HUES64 (cell line): ENCODE measurements at regions not wholly inside any gene's neighbourhood (a gene's known extent, or its start where the extent isn't known, plus 50 kb on each side); places are given as distances from the start of the nearest gene placed in this dataset.

ENCODE experiments used
- H3K27ac ChIP-seq: 2 replicates; pipeline ENCODE4 v1.7.0; 2013; ENCODE audit warnings: low read depth, low read length, inconsistent platforms
- H3K27me3 ChIP-seq: 2 replicates; pipeline ENCODE4 v1.6.1; 2013; ENCODE audit warnings: mild to moderate bottlenecking, low read length; ENCODE audit not compliant: insufficient read depth
- H3K36me3 ChIP-seq: 2 replicates; pipeline ENCODE4 v1.6.1; 2013; ENCODE audit warnings: mild to moderate bottlenecking, low read length; ENCODE audit not compliant: insufficient read depth
- H3K4me1 ChIP-seq: 2 replicates; pipeline ENCODE4 v1.6.1; 2013; ENCODE audit warnings: mild to moderate bottlenecking, low read length, moderate library complexity; ENCODE audit not compliant: insufficient read depth
- H3K4me3 ChIP-seq: 2 replicates; pipeline ENCODE4 v1.5.1; 2013; ENCODE audit warnings: mild to moderate bottlenecking, low read length, moderate library complexity
- H3K9ac ChIP-seq: 2 replicates; pipeline ENCODE4 v1.6.1; 2013; ENCODE audit warnings: mild to moderate bottlenecking, low read depth, low read length
- H3K9me3 ChIP-seq: 2 replicates; pipeline ENCODE4 v1.6.1; 2013; ENCODE audit warnings: low read depth, low read length; ENCODE audit not compliant: insufficient read depth
- WGBS: fragments of 150-250, 120-280 bp; methylation state at CpG from one replicate; pipeline ENCODE4 v1.1.7; 2013; ENCODE audit warnings: missing lambda C conversion rate; 5-methylcytosine and 5-hydroxymethylcytosine counted together

GRCh38 chr5:67506241-67506640, 309.6 kb upstream of the CD180 start:
- H3K9ac ChIP-seq = no peak overlapping the region
- H3K27ac ChIP-seq = no peak overlapping the region
- no peaks in the 10 kb centered on the region for H3K27me3 ChIP-seq
- 100% methylated on average over 2 of the region's 2 CpGs for WGBS
- no peaks in the 10 kb centered on the region for H3K4me1 ChIP-seq
- H3K36me3 ChIP-seq = no peaks in the 10 kb centered on the region
- no peak overlapping the region for H3K4me3 ChIP-seq
- no peaks in the 10 kb centered on the region for H3K9me3 ChIP-seq

- no peak overlapping the region for H3K4me3 ChIP-seq
- no peak overlapping the region for H3K27ac ChIP-seq
- no peak overlapping the region for H3K9ac ChIP-seq
- no peaks in the 10 kb centered on the region for H3K36me3 ChIP-seq
- H3K9me3 ChIP-seq = peaks cover 10% of the 10 kb centered on the region; the same call in 1 of the 2 replicates
- WGBS = 97% methylated on average over 1 of the region's 1 CpG
- H3K27me3 ChIP-seq = no peaks in the 10 kb centered on the region
- H3K4me1 ChIP-seq = no peaks in the 10 kb centered on the region
These were observed 306.4 kb upstream of the CD180 start for GRCh38 chr5:67502951-67503350.

GRCh38 chr5:67496051-67496450, 299.5 kb upstream of the CD180 start:
- peaks cover 10% of the 10 kb centered on the region; the same call in 1 of the 2 replicates for H3K9me3 ChIP-seq
- H3K36me3 ChIP-seq = no peaks in the 10 kb centered on the region
- H3K27ac ChIP-seq = no peak overlapping the region
- no peak overlapping the region for H3K9ac ChIP-seq
- no peak overlapping the region for H3K4me3 ChIP-seq
- WGBS = 93% methylated on average over 1 of the region's 1 CpG
- H3K27me3 ChIP-seq = no peaks in the 10 kb centered on the region
- no peaks in the 10 kb centered on the region for H3K4me1 ChIP-seq

GRCh38 chr5:67495072-67495471, 298.5 kb upstream of the CD180 start:
- Histone ChIP-seq H3K27me3 (no peaks in the 10 kb centered on the region), H3K4me1 (no peaks in the 10 kb centered on the region), H3K36me3 (no peaks in the 10 kb centered on the region), H3K9me3 (peaks cover 7% of the 10 kb centered on the region; the same call in 1 of the 2 replicates), H3K9ac (no peak overlapping the region), H3K27ac (no peak overlapping the region), H3K4me3 (no peak overlapping the region)
- 96% methylated on average over 3 of the region's 3 CpGs for WGBS

- Histone ChIP-seq H3K27ac (no peak overlapping the region), H3K27me3 (no peaks in the 10 kb centered on the region), H3K4me3 (no peak overlapping the region), H3K9ac (no peak overlapping the region), H3K4me1 (no peaks in the 10 kb centered on the region), H3K36me3 (no peaks in the 10 kb centered on the region), H3K9me3 (peaks cover 2% of the 10 kb centered on the region; the same call in 1 of the 2 replicates)
- 94% methylated on average over 14 of the region's 14 CpGs for WGBS
These were observed 297.7 kb upstream of the CD180 start for GRCh38 chr5:67494186-67494855.

- WGBS = 92% methylated on average over 2 of the region's 2 CpGs
- no peaks in the 10 kb centered on the region for H3K9me3 ChIP-seq
- no peaks in the 10 kb centered on the region for H3K27me3 ChIP-seq
- no peak overlapping the region for H3K27ac ChIP-seq
- no peak overlapping the region for H3K4me3 ChIP-seq
- H3K9ac ChIP-seq = no peak overlapping the region
- no peaks in the 10 kb centered on the region for H3K36me3 ChIP-seq
- no peaks in the 10 kb centered on the region for H3K4me1 ChIP-seq
These were observed 297.1 kb upstream of the CD180 start for GRCh38 chr5:67493676-67494075.

- Histone ChIP-seq H3K4me1 (peaks cover 8% of the 10 kb centered on the region; the same call in 1 of the 2 replicates), H3K27me3 (no peaks in the 10 kb centered on the region), H3K27ac (no peak overlapping the region), H3K9ac (no peak overlapping the region), H3K4me3 (no peak overlapping the region), H3K9me3 (no peaks in the 10 kb centered on the region), H3K36me3 (no peaks in the 10 kb centered on the region)
- 87% methylated on average over 7 of the region's 8 CpGs for WGBS
These were observed 294.1 kb upstream of the CD180 start for GRCh38 chr5:67490543-67491321.

- Histone ChIP-seq H3K4me1 (peaks cover 8% of the 10 kb centered on the region; the same call in 1 of the 2 replicates), H3K9ac (no peak overlapping the region), H3K9me3 (no peaks in the 10 kb centered on the region), H3K36me3 (no peaks in the 10 kb centered on the region), H3K27me3 (no peaks in the 10 kb centered on the region), H3K4me3 (no peak overlapping the region), H3K27ac (no peak overlapping the region)
- 99% methylated on average over 4 of the region's 4 CpGs for WGBS
These were observed 292.3 kb upstream of the CD180 start for GRCh38 chr5:67488885-67489284.

GRCh38 chr5:67487862-67488261, 291.3 kb upstream of the CD180 start:
- no peaks in the 10 kb centered on the region for H3K27me3 ChIP-seq
- H3K4me3 ChIP-seq = no peak overlapping the region
- H3K9me3 ChIP-seq = no peaks in the 10 kb centered on the region
- 87% methylated on average over 4 of the region's 4 CpGs for WGBS
- peaks cover 8% of the 10 kb centered on the region; the same call in 1 of the 2 replicates for H3K4me1 ChIP-seq
- H3K36me3 ChIP-seq = no peaks in the 10 kb centered on the region
- no peak overlapping the region for H3K9ac ChIP-seq
- H3K27ac ChIP-seq = no peak overlapping the region

- Histone ChIP-seq H3K4me1 (peaks cover 8% of the 10 kb centered on the region; the same call in 1 of the 2 replicates), H3K27me3 (no peaks in the 10 kb centered on the region), H3K36me3 (no peaks in the 10 kb centered on the region), H3K4me3 (no peak overlapping the region), H3K9me3 (no peaks in the 10 kb centered on the region), H3K9ac (no peak overlapping the region), H3K27ac (no peak overlapping the region)
- WGBS = 95% methylated on average over 2 of the region's 2 CpGs
These were observed 286.9 kb upstream of the CD180 start for GRCh38 chr5:67483453-67484030.

GRCh38 chr5:67481362-67481761, 284.8 kb upstream of the CD180 start:
- H3K9ac ChIP-seq = no peak overlapping the region
- H3K4me3 ChIP-seq = no peak overlapping the region
- H3K27ac ChIP-seq = no peak overlapping the region
- no peaks in the 10 kb centered on the region for H3K4me1 ChIP-seq
- no peaks in the 10 kb centered on the region for H3K9me3 ChIP-seq
- H3K36me3 ChIP-seq = no peaks in the 10 kb centered on the region
- H3K27me3 ChIP-seq = no peaks in the 10 kb centered on the region
- 100% methylated on average over 1 of the region's 1 CpG for WGBS
